ENCODE measurements at regions not wholly inside any gene's neighbourhood (a gene's known extent, or its start where the extent isn't known, plus 50 kb on each side); places are given as distances from the start of the nearest gene placed in this dataset.
"Not testable (repeated sequence)": the region's sequence is repeated elsewhere in the genome, so short reads cannot be mapped to it uniquely, and the experiment has no call there.

- DNase-seq (ENCODE audit: low read depth), result no peak
Measured at GRCh38 chr10:131363416-131363815, 51.9 kb upstream of the TCERG1L start.

DNA sequence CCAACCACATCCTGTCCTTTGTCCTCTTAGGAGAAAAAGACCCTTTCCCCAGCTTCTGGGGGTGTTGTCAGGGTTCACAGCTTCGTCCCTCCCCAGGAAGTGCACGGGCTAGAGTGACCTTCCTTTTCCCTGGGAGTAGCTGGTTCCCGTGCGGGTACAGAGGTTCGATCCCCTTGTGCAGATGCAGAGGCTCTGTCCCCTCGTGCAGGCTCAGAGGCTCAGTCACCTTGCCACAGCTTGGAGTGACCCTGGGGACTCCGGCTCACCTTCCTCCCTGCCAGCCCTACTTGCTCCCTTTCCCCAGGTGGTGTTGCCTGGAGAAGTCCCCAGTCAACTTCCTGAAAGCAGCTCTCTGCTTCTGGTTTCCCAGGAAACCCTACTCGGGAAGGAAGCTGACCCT lies 60.0 kb upstream of the TCERG1L start:
- DNase-seq (ENCODE audit: low read depth), result no peak

DNA sequence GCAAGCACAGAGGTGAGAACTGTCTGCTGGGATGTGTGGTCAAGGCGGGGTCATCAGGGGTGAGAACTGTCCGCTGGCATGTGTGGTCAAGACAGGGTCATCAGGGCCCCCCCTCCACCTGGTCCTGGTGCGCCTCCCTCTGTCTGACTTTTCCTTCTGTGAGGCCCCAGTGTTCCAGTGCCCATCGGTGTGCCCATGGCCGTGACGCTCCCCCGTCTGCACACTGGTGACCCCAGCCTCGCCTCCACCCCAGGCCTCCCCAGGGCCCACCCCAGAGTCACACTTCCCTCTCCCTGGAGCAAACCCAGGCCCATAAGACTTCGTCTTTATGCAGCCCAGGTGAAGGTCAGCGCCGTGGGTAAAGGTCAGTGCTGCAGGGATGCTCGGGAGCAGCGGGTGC lies 70.1 kb upstream of the TCERG1L start:
- no peak for DNase-seq (ENCODE audit: low read depth)

DNA sequence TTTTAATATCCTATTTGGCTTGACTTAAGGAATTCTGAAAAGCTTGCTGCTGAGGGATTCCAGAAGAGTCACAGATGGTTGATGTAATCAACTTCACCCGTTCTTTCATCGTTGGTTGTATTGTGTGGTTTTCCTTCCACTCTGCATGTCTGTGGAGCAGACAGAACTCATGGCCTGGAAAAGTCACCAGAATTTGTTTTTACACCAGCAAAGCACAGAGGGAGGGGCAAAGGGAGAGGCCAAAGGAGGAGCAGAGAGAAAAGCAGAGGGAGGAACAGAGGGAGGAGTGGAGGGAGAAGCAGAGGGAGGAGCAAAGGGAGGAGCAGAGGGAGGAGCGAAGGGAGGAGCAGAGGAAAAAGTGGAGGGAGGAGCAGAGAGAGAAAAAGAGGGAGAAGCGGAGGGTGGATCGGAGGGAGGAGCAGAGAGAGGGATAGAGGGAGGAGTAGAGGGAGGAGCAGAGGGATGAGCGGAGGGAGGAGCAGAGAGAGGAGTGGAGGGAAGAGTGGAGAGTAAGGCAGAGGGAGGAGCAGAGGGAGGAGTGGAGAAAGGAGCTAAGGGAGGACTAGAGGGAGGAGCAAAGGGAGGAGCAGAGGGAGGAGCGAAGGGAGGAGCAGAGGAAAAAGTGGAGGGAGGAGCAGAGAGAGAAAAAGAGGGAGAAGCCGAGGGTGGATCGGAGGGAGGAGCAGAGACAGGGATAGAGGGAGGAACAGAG lies 73.8 kb upstream of the TCERG1L start:
- DNase-seq (ENCODE audit: low read depth), result not testable (repeated sequence)

DNA sequence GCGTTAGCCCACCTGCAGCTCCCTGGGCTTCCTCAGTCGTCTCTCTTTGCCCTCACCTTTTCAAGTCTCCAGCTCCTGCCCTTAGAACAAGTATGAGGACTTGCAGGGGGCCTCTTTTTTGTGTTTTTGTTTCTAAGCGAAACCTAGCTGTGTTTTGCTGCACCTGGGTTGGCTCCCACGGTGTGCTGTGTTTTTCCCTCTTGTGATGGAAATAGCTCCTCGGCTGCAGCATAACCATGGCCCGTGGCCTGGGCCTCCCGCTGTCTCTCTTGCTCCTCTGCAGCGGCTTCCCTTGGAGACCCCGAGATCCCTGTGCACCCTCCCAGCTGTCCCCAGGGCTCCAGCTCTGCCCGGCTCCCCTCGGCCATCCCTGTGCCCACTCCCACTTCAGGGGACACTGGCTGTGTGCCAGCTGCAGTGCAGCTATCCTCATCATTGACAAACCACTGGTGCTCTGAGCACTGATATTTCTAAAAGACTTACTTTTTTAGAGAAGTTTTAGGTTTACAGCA lies 75.6 kb upstream of the TCERG1L start:
- DNase-seq (ENCODE audit: low read depth), result no peak

GRCh38 chr10:131391936-131392335 lies 80.4 kb upstream of the TCERG1L start:
- DNase-seq (ENCODE audit: low read depth), result no peak

DNA sequence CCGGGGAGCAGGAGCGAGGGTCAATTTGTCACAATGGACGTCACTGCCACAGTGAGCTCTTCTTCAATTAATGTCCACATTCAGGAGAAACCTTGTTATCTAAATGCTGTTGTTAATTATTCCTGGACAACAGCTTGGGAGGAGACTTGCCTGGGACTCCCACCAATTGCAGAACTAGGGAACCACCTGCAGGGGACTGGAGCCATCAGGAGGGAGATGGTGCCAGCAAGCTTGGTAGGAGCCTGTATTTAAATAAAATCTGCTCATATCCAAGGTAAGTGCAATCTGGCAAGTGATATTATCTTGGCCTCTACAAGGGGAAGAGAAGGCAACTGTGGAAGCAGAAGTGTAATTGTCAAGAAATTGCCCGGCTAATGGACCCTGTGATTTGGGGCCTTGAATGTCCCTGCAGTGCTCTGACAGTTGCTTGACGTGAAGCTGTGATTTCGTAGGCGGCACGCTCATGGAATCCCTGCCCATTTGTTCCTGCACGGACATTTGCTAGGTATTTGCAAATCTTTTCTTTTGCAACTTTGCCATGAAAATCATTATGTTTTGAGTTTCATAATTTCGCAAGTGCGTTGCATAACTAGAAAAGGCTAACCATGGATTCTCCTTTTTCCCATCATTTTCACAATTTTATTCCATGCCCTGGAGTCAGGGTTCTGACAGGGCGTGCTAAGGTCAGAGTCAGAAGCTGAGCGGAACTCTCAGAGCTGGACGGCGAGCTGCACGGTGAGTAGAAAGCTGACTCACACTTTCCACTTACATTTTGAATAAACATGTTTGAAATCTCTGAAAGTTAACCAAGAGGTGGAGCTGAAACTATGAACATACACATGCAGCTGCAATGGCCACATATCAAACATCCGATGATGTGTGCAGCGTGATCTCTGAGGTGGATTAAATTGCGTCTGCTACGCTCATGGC lies 84.9 kb upstream of the TCERG1L start:
- no peak for DNase-seq (ENCODE audit: low read depth)

GRCh38 chr10:131398166-131398565 lies 86.6 kb upstream of the TCERG1L start:
- DNase-seq (ENCODE audit: low read depth), result no peak

- DNase-seq (ENCODE audit: low read depth), result no peak
Measured at GRCh38 chr10:131399981-131400380, 88.5 kb upstream of the TCERG1L start.

DNA sequence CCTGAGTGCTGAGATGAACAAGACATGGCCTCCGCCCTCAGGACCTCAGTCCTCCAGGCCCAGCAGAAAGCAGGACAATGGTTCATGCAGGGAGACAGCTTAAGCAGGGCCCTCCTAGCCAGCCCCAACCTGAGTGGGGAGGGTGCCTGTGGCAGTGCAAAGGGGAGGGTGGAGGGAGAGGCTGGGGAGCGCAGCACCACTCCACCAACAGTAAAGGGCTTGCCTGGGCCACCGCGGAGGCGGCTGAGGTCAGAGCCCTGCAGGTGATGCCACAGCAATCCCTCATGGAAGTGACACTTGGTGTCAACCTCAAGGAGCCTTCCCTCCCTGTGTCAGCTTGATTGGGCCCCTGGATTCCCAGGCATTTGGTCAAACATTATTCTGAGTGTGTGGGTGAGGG lies 89.0 kb upstream of the TCERG1L start:
- DNase-seq (ENCODE audit: low read depth), result no peak

- DNase-seq (ENCODE audit: low read depth), result no peak
Measured at GRCh38 chr10:131402771-131403650, 91.5 kb upstream of the TCERG1L start.

GRCh38 chr10:131403936-131404335 lies 92.4 kb upstream of the TCERG1L start:
- no peak for DNase-seq (ENCODE audit: low read depth)

- DNase-seq (ENCODE audit: low read depth), result no peak
Measured at GRCh38 chr10:131404886-131405285, 93.4 kb upstream of the TCERG1L start.

DNA sequence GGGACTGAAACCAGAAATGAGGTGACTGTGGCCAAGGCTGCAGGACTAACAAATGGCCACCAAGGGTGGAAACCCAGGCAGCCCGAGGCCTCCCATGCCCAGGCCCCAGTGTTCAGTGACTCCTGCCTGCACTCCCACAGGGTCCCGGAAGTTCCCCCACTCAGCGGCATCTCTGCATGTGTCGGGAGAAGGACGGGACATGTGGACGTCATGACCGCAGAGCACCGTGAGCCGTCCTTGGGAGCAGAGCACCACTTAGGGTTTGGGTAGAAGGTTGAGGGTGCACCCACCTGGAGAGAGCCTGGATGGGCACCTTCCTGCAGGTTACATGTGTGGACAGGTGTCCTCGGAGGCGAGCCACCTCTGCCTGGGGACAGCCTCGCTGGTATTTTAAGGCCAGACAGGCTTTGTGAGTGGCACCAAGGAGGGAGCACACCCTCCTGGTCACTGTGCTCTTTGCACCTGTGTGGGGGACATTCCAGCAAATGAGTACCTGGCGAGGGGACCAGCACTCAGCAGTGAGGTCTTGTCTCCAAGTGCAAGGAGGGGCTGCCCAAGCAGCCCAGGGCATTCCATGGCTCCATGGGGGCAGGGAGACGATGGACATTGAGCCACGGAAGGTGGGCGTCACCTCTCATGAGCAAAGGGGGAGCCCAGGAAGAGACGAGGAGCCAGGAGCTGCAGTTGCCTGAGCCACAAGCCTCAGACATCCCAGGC lies 95.3 kb upstream of the TCERG1L start:
- no peak for DNase-seq (ENCODE audit: low read depth)

DNA sequence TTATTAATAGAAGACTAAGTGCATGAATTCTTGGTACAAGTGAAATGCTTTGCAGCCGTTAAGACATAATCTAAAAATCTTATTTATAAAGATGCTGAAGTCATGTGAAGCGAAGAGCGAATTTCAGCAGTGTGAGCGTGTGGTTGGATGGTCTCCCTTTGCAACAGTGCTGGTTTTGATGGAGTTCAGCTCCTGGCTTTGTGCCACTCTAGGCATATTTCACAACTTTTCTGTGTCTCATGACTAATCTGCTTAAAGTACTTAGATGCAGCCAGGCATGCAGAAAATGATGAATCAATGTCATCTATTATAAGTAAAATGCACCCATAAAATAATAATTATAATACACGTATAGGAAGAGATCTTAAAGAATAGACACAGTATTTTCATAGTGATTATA lies 107.2 kb upstream of the TCERG1L start:
- DNase-seq (ENCODE audit: low read depth), result no peak

DNA sequence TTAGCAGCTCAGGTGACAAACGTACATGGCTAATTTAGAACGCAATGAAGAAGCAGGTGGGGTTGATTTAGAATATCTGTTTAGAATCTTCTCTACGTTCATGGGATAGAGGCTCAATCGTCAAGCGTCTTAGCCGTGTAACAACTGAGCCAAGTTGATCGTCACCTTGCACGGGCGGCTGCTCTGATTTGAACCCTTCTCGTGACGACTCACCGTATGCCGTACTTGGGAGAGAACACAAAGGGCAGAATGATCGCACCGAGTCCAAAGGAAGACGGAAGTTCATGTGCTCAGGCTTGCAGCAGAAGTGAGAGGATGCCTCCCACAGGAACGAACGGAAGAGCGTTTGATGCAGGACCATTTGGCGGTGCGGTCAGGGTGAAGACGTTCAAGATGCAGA lies 108.3 kb upstream of the TCERG1L start:
- no peak for DNase-seq (ENCODE audit: low read depth)

- DNase-seq (ENCODE audit: low read depth), result no peak
Measured at GRCh38 chr10:131420867-131421266, 109.3 kb upstream of the TCERG1L start.

GRCh38 chr10:131421381-131421780 lies 109.9 kb upstream of the TCERG1L start:
- no peak for DNase-seq (ENCODE audit: low read depth)

DNA sequence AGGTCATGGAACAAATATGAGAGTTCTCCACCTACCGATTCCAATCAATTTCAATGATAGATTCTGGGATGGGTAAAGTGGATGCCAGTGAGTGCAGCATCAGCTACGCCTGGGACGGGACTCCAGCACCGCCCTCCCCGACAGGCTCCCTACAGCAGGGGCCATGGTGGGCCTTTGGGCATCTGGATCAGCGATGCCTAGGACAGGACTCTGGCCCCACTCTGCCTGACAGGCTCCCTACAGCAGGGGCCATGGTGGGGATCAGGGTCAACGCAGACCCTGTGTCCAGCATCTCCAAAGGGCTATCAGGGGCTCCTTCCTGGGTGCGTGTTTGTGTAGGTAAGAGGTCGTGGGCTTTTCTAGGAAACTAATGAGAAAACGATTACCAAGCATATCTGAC lies 111.2 kb upstream of the TCERG1L start:
- no peak for DNase-seq (ENCODE audit: low read depth)

DNA sequence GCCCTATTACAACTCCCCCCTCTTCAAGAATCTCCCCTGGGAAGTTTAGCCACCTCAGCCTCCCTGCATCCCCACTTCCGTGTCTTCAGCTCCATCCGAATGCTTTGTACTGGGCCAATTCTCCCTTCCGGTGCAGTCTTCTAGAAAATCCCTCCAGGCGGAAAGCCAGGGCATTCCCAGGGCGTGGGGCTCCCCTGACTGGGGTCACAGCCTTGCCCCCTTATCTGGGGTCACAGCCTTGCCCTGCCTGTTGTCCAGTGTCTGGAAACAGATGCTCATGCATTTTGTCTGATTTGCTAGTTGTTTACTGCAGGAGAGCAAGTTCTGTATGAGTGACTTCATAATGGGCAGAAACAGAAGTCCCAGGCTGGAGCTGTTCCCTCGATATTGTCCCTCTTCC lies 112.5 kb upstream of the TCERG1L start:
- DNase-seq (ENCODE audit: low read depth), result no peak

DNA sequence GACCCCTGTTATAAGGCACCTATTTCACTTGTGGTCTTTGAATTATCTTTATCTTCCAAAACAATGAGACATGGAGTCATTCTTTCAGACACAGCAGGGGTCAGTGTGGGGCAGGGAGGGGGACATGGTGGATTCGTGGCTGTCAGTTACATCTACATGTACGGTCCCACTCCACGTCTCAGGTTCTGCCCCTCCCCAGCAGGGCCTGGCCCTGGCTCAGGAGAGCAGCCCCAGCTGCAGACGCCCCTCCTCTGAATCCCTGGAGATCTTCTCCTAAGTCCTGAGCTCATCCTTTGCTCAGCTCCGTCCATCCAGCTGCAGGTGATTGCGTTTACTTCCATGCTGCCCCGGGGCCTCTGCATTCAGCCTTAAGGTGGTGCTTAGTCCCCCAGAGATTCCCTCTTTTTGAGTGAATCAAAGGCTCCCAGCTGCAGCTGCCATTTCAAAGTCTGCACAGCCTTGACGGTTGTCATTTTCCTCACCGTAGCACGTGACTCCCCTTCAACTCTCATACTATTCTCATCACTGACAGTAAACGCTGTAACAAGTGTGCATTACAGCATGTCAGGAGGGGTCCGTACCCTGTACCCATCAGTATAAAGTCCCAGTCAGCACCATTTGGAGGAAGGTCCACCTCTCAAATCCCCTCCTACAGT lies 113.4 kb upstream of the TCERG1L start:
- no peak for DNase-seq (ENCODE audit: low read depth)

Data from EH (cell line).